Adrenal gland (tissue), 5 donors: ENCODE measurements at regions not wholly inside any gene's neighbourhood (a gene's known extent, or its start where the extent isn't known, plus 50 kb on each side); places are given as distances from the start of the nearest gene placed in this dataset.

Source experiments
- POLR2A ChIP-seq, 2 donors: fragments of 450-650 bp; IDR thresholded peaks; one replicate each; pipeline ENCODE4 v1.6.1; 2017; ENCODE audit warnings: antibody characterized with exemption in 2 of 2, mild to moderate bottlenecking in 2 of 2, moderate library complexity in 1 of 2
- TF ChIP-seq, protein P1 (sequence below), 6 experiments: fragments of 450-650 bp in 4 of 6; fragments of 200-600 bp in 2 of 6; sonication (generic) in 1 of 6; IDR thresholded peaks; 1 replicate in 5 of 6; 2 replicates in 1 of 6; pipeline versions ENCODE4 v1.5.1 to v1.8.0; 2016 to 2021; ENCODE audit warnings: antibody characterized with exemption in 6 of 6, mild to moderate bottlenecking in 2 of 6, moderate library complexity in 1 of 6
- donor health status: DM: no; HTN: no; CAD: no.

DNA sequence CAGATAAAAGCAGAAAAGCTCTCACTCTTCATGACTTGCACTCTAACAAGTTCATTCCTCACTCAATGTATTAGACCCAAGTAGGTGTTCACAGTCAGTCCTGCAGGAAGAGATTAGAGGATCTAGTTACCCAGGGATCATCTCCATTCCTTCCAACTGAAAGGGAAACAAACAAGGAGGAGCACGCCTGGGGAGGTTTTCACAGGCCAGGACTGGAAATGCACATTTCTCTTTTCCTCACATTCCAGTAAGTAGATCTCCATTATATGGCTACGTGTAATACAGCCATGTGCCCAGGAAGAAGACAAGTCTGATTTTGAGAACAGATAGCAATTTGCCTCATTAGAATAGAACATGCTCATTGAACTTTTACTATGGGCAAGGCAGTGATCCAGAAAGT, 1132.2 kb upstream of the FAM98A start:
- TF ChIP-seq, protein P1, sequence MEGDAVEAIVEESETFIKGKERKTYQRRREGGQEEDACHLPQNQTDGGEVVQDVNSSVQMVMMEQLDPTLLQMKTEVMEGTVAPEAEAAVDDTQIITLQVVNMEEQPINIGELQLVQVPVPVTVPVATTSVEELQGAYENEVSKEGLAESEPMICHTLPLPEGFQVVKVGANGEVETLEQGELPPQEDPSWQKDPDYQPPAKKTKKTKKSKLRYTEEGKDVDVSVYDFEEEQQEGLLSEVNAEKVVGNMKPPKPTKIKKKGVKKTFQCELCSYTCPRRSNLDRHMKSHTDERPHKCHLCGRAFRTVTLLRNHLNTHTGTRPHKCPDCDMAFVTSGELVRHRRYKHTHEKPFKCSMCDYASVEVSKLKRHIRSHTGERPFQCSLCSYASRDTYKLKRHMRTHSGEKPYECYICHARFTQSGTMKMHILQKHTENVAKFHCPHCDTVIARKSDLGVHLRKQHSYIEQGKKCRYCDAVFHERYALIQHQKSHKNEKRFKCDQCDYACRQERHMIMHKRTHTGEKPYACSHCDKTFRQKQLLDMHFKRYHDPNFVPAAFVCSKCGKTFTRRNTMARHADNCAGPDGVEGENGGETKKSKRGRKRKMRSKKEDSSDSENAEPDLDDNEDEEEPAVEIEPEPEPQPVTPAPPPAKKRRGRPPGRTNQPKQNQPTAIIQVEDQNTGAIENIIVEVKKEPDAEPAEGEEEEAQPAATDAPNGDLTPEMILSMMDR (IDR thresholded peaks at IDR 0.05): no peak
- TF ChIP-seq POLR2A (IDR thresholded peaks at IDR 0.05): no peak
